CD14-positive monocyte (primary cell): ENCODE measurements at regions not wholly inside any gene's neighbourhood (a gene's known extent, or its start where the extent isn't known, plus 50 kb on each side); places are given as distances from the start of the nearest gene placed in this dataset.

Experiments
- DNase-seq, 3 donors: peaks; one replicate each; pipeline ENCODE4 v3.0.0-alpha.2; 2011 to 2022
- H2AFZ ChIP-seq: 2 replicates; pipeline ENCODE4 v1.6.0; 2012; ENCODE audit warnings: mild to moderate bottlenecking, low read depth, low read length, inconsistent platforms; ENCODE audit not compliant: insufficient read depth, poor library complexity, severe bottlenecking
- H3K27ac ChIP-seq, 2 donors: 1 replicate in 1 of 2; 2 replicates in 1 of 2; pipeline ENCODE4 v1.5.1; 2012 to 2013; ENCODE audit warnings: low read length in 2 of 2, control low read depth in 1 of 2, inconsistent platforms in 1 of 2, low read depth in 1 of 2, mild to moderate bottlenecking in 1 of 2
- H3K27me3 ChIP-seq, 2 donors: one replicate each; pipeline versions ENCODE4 v1.6.0 to v1.6.1; 2011 to 2013; ENCODE audit warnings: low read length in 2 of 2; ENCODE audit not compliant: control insufficient read depth in 2 of 2, insufficient read depth in 2 of 2
- H3K36me3 ChIP-seq, 2 donors: replicated peaks in 1 of 2; 1 replicate in 1 of 2; 2 replicates in 1 of 2; pipeline versions ENCODE4 v1.5.1 to v1.6.1; 2012 to 2013; ENCODE audit warnings: low read length in 2 of 2, control low read depth in 1 of 2, inconsistent platforms in 1 of 2, mild to moderate bottlenecking in 1 of 2; ENCODE audit not compliant: insufficient read depth in 2 of 2, control insufficient read depth in 1 of 2
- H3K4me1 ChIP-seq, 2 donors: 1 replicate in 1 of 2; 2 replicates in 1 of 2; pipeline versions ENCODE4 v1.5.1 to v1.6.1; 2012 to 2013; ENCODE audit warnings: low read length in 2 of 2, control low read depth in 1 of 2, inconsistent platforms in 1 of 2, mild to moderate bottlenecking in 1 of 2, moderate library complexity in 1 of 2; ENCODE audit not compliant: insufficient read depth in 2 of 2, control insufficient read depth in 1 of 2
- H3K4me2 ChIP-seq: replicated peaks from 2 replicates; pipeline ENCODE3; 2012; ENCODE audit warnings: low read length, moderate library complexity, mild to moderate bottlenecking; ENCODE audit not compliant: poor library complexity, severe bottlenecking; ENCODE audit errors: extremely low read depth
- H3K4me3 ChIP-seq, 3 experiments: fragments of 200-600 bp in 1 of 3; sonication (generic) in 1 of 3; replicated peaks in 1 of 3; 1 replicate in 2 of 3; 2 replicates in 1 of 3; pipeline ENCODE4 v1.5.1; 2011 to 2013; ENCODE audit warnings: low read length in 3 of 3, mild to moderate bottlenecking in 3 of 3, control low read depth in 2 of 3, low read depth in 2 of 3, inconsistent platforms in 1 of 3, moderate library complexity in 1 of 3
- H3K79me2 ChIP-seq: 2 replicates; pipeline ENCODE4 v1.6.0; 2012; ENCODE audit warnings: mild to moderate bottlenecking, control low read depth, inconsistent platforms, low read length, moderate library complexity; ENCODE audit not compliant: insufficient read depth
- H3K9ac ChIP-seq: 2 replicates; pipeline ENCODE4 v1.6.0; 2017; ENCODE audit warnings: low read length, mild to moderate bottlenecking; ENCODE audit not compliant: insufficient read depth, poor library complexity, severe bottlenecking
- H3K9me3 ChIP-seq, 2 donors: replicated peaks in 1 of 2; 1 replicate in 1 of 2; 2 replicates in 1 of 2; pipeline versions ENCODE4 v1.5.1 to v1.6.1; 2012 to 2013; ENCODE audit warnings: low read length in 2 of 2, control low read depth in 1 of 2; ENCODE audit not compliant: control insufficient read depth in 1 of 2, insufficient read depth in 1 of 2
- H4K20me1 ChIP-seq: 2 replicates; pipeline ENCODE4 v1.6.0; 2012; ENCODE audit warnings: mild to moderate bottlenecking, low read length, control low read depth, moderate library complexity; ENCODE audit not compliant: insufficient read depth
- H3K27ac Mint-ChIP-seq, 7 donors: one replicate each; pipeline ENCODE4 v1.8.0; 2020; ENCODE audit warnings: mild to moderate bottlenecking in 7 of 7, mixed read lengths in 7 of 7, moderate library complexity in 6 of 7, inconsistent platforms in 2 of 7
- H3K27me3 Mint-ChIP-seq, 3 donors: one replicate each; pipeline ENCODE4 v1.8.0; 2021 to 2022; ENCODE audit warnings: low read depth in 3 of 3, mild to moderate bottlenecking in 3 of 3, mixed read lengths in 3 of 3, moderate library complexity in 3 of 3, inconsistent platforms in 1 of 3
- H3K36me3 Mint-ChIP-seq, 2 donors: one replicate each; pipeline ENCODE4 v1.8.0; 2020; ENCODE audit warnings: mixed read lengths in 2 of 2, inconsistent platforms in 1 of 2, mild to moderate bottlenecking in 1 of 2
- H3K4me1 Mint-ChIP-seq: one replicate; pipeline ENCODE4 v1.8.0; 2020; ENCODE audit warnings: mild to moderate bottlenecking, mixed read lengths
- H3K4me3 Mint-ChIP-seq, 2 donors: one replicate each; pipeline ENCODE4 v1.8.0; 2020; ENCODE audit warnings: mild to moderate bottlenecking in 2 of 2, mixed read lengths in 2 of 2, moderate library complexity in 1 of 2
- H3K9me3 Mint-ChIP-seq, 7 donors: one replicate each; pipeline ENCODE4 v1.8.0; 2020 to 2022; ENCODE audit warnings: mixed read lengths in 7 of 7, mild to moderate bottlenecking in 6 of 7, moderate library complexity in 6 of 7, inconsistent platforms in 2 of 7
- WGBS: methylation state at CpG from one replicate; pipeline ENCODE4 v1.1.5; 2013; ENCODE audit warnings: missing lambda C conversion rate; ENCODE audit not compliant: insufficient coverage; 5-methylcytosine and 5-hydroxymethylcytosine counted together
- intact Hi-C, 2 donors: fragments of 100-400 bp; cut with micrococcal nuclease; formaldehyde crosslinking; loops; one replicate each; pipeline versions ENCODE4 v1.15.0 to v1.15.1; 2023
- TF ChIP-seq, protein P1 (sequence below): fragments of 200-600 bp; IDR thresholded peaks from one replicate; pipeline ENCODE4 v1.8.0; 2022; ENCODE audit warnings: antibody characterized with exemption, mild to moderate bottlenecking

GRCh38 chr2:19600506-19600905 lies 242.1 kb upstream of the OSR1 start:
- H3K79me2 ChIP-seq: no peaks in the 10 kb centered on the region
- TF ChIP-seq, protein P1, sequence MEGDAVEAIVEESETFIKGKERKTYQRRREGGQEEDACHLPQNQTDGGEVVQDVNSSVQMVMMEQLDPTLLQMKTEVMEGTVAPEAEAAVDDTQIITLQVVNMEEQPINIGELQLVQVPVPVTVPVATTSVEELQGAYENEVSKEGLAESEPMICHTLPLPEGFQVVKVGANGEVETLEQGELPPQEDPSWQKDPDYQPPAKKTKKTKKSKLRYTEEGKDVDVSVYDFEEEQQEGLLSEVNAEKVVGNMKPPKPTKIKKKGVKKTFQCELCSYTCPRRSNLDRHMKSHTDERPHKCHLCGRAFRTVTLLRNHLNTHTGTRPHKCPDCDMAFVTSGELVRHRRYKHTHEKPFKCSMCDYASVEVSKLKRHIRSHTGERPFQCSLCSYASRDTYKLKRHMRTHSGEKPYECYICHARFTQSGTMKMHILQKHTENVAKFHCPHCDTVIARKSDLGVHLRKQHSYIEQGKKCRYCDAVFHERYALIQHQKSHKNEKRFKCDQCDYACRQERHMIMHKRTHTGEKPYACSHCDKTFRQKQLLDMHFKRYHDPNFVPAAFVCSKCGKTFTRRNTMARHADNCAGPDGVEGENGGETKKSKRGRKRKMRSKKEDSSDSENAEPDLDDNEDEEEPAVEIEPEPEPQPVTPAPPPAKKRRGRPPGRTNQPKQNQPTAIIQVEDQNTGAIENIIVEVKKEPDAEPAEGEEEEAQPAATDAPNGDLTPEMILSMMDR: no peak
- H3K9ac ChIP-seq: no peak overlapping the region
- intact Hi-C loops: no loop called here
- H3K4me3 ChIP-seq: no peak overlapping the region
- Mint-ChIP-seq H3K27me3 (peaks cover 0 to 2% (median 0%) of the 10 kb centered on the region in 3 donors), H3K27ac (no peak overlapping the region), H3K4me3 (no peak overlapping the region), H3K4me1 (no peaks in the 10 kb centered on the region), H3K36me3 (no peaks in the 10 kb centered on the region), H3K9me3 (peaks cover 0 to 10% (median 3%) of the 10 kb centered on the region in 7 donors)
- no peak overlapping the region for H3K27ac ChIP-seq
- no peak for DNase-seq
- H3K36me3 ChIP-seq: no peaks in the 10 kb centered on the region
- no peaks in the 10 kb centered on the region for H3K9me3 ChIP-seq
- no peaks in the 10 kb centered on the region for H3K4me1 ChIP-seq
- no peaks in the 10 kb centered on the region for H3K27me3 ChIP-seq
- H4K20me1 ChIP-seq: no peaks in the 10 kb centered on the region
- H3K4me2 ChIP-seq: no peak overlapping the region
- no peak overlapping the region for H2AFZ ChIP-seq

DNA sequence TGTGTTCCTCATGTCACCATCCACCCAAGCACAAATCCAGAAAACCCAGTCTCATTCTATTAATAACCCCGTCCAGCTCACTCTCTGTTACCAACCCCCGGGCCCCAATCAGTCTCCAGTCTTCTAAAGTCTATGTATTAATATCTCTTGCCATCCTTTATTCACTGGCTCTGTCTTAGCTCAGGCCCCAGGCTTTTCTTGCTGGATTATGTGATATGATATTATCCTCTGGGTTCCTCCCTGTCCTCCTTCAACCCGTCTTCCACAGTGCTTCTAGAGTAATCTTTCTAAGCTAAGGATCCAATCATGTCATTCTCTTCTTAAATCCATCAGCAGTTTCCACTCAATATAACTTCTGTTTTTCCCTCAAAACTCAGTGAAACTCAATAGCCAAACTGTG lies 240.5 kb upstream of the OSR1 start:
- no peak overlapping the region for H3K27ac ChIP-seq
- no peak overlapping the region for H3K4me3 ChIP-seq
- no peak overlapping the region for H3K4me2 ChIP-seq
- H3K9me3 ChIP-seq: no peaks in the 10 kb centered on the region
- no peaks in the 10 kb centered on the region for H3K4me1 ChIP-seq
- intact Hi-C loops: no loop called here
- H4K20me1 ChIP-seq: no peaks in the 10 kb centered on the region
- no peaks in the 10 kb centered on the region for H3K4me1 Mint-ChIP-seq
- H3K9me3 Mint-ChIP-seq: peaks cover 0 to 10% (median 2%) of the 10 kb centered on the region in 7 donors
- H3K27me3 ChIP-seq: no peaks in the 10 kb centered on the region
- H3K36me3 Mint-ChIP-seq: no peaks in the 10 kb centered on the region
- H3K9ac ChIP-seq: no peak overlapping the region
- peaks cover 0 to 2% (median 0%) of the 10 kb centered on the region in 3 donors for H3K27me3 Mint-ChIP-seq
- 0% methylated on average over 1 of the region's 3 CpGs for WGBS
- H3K36me3 ChIP-seq: no peaks in the 10 kb centered on the region
- H2AFZ ChIP-seq: no peak overlapping the region
- H3K4me3 Mint-ChIP-seq: no peak overlapping the region
- H3K27ac Mint-ChIP-seq: no peak overlapping the region
- TF ChIP-seq, protein P1: no peak
- no peaks in the 10 kb centered on the region for H3K79me2 ChIP-seq
- DNase-seq: no peak
